ENCODE measurements at regions not wholly inside any gene's neighbourhood (a gene's known extent, or its start where the extent isn't known, plus 50 kb on each side); places are given as distances from the start of the nearest gene placed in this dataset.

DNA sequence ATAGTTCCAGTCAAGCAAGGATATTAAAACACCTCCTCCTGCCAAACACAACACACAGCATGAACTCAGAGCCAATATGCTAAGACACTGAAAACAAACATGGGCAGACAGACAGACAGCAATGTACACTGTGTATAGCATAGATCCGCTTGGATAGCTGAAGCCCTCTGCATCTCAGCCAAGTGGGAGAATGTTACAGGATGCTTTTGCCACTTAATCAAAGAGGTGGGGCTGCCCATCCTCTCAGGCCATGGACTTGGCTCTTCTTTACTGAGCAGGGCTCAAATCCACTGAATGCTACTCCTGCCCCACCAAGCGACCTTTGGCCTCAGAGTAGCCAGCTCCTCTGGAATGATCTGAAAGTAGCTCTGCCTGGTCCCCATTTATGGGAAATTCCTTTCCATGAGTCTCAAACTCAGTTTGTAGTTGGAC, 64.7 kb upstream of the NGF start:
- TF ChIP-seq, protein P1, sequence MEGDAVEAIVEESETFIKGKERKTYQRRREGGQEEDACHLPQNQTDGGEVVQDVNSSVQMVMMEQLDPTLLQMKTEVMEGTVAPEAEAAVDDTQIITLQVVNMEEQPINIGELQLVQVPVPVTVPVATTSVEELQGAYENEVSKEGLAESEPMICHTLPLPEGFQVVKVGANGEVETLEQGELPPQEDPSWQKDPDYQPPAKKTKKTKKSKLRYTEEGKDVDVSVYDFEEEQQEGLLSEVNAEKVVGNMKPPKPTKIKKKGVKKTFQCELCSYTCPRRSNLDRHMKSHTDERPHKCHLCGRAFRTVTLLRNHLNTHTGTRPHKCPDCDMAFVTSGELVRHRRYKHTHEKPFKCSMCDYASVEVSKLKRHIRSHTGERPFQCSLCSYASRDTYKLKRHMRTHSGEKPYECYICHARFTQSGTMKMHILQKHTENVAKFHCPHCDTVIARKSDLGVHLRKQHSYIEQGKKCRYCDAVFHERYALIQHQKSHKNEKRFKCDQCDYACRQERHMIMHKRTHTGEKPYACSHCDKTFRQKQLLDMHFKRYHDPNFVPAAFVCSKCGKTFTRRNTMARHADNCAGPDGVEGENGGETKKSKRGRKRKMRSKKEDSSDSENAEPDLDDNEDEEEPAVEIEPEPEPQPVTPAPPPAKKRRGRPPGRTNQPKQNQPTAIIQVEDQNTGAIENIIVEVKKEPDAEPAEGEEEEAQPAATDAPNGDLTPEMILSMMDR (conservative IDR thresholded peaks at IDR 0.05), result no peak
- no peak for TF ChIP-seq ZFX (IDR thresholded peaks at IDR 0.05)

Data from C4-2B (cell line).